HepG2 (cell line): ENCODE measurements at regions not wholly inside any gene's neighbourhood (a gene's known extent, or its start where the extent isn't known, plus 50 kb on each side); places are given as distances from the start of the nearest gene placed in this dataset.

Experiments
- ATAC-seq: fragments of 200-7000 bp; cut with Tn5 transposase; 3 replicates; pipeline ENCODE4 v1.9.1; 2020; ENCODE audit warnings: mild to moderate bottlenecking, moderate library complexity
- BruUV-seq: library from RNA; stranded (reverse); fragments of 400-500 nt; replicated peaks from 2 replicates; lab custom pipeline; 2021; lab: Mats Ljungman, UMichigan
- CTCF ChIA-PET: fragments of 300-600 bp; formaldehyde crosslinking; extraction: SDS; loops from one replicate; lab custom pipeline; 2021; ENCODE audit warnings: low total read pairs, inconsistent platforms, low intra/inter-chr PET ratio; lab: Yijun Ruan, JAX
- POLR2A ChIA-PET: fragments of 350-600 bp; sonication (Branson Sonifier 250); formaldehyde crosslinking; loops from one replicate; lab custom pipeline; 2020; ENCODE audit warnings: antibody characterized with exemption, inconsistent platforms; lab: Yijun Ruan, JAX
- DNase-seq: peaks from one replicate; pipeline ENCODE4 v3.0.0-alpha.2; 2015; ENCODE audit warnings: low spot score
- FAIRE-seq: peaks from 3 replicates; lab custom pipeline; 2011; peaks lifted over from hg19 to GRCh38; lab: Jason Lieb, UNC
- H2AFZ ChIP-seq: one replicate; pipeline ENCODE4 v1.6.1; 2011; ENCODE audit warnings: low read length, inconsistent platforms
- H3K27ac ChIP-seq: fragments of 300-600 bp; 3 replicates; pipeline ENCODE4 v1.8.0; 2011; ENCODE audit warnings: mixed run types, mild to moderate bottlenecking, mixed read lengths, low read length, inconsistent platforms; ENCODE audit not compliant: insufficient read depth; ENCODE audit errors: extremely low read length
- H3K27me3 ChIP-seq, 2 experiments: fragments of 200-600 bp in 1 of 2; 2 replicates in 1 of 2; 3 replicates in 1 of 2; pipeline versions ENCODE4 v1.6.0 to v1.8.0; 2011; ENCODE audit warnings: low read length in 2 of 2, mild to moderate bottlenecking in 2 of 2, moderate library complexity in 2 of 2, inconsistent platforms in 1 of 2; ENCODE audit not compliant: insufficient read depth in 2 of 2, control insufficient read depth in 1 of 2
- H3K36me3 ChIP-seq, 2 experiments: fragments of 200-600 bp in 1 of 2; replicated peaks in 1 of 2; 2 replicates in 1 of 2; 3 replicates in 1 of 2; pipeline versions ENCODE4 v1.5.1 to v1.8.0; 2011; ENCODE audit warnings: low read length in 2 of 2, inconsistent platforms in 1 of 2; ENCODE audit not compliant: insufficient read depth in 2 of 2, control insufficient read depth in 1 of 2
- H3K4me1 ChIP-seq: 2 replicates; pipeline ENCODE4 v1.5.1; 2012; ENCODE audit warnings: low read length, inconsistent platforms; ENCODE audit not compliant: insufficient read depth
- H3K4me2 ChIP-seq: 2 replicates; pipeline ENCODE4 v1.6.0; 2011; ENCODE audit warnings: low read depth, low read length, inconsistent platforms
- H3K4me3 ChIP-seq, 3 experiments: fragments of 200-600 bp in 1 of 3; sonication (generic), shearing (Covaris generic) in 1 of 3; replicated peaks in 1 of 3; 2 replicates each; pipeline ENCODE4 v1.5.1; 2011 to 2016; ENCODE audit warnings: low read length in 3 of 3, inconsistent platforms in 2 of 3, low read depth in 2 of 3, mild to moderate bottlenecking in 2 of 3, control low read depth in 1 of 3, mixed read lengths in 1 of 3; ENCODE audit not compliant: insufficient read depth in 1 of 3
- H3K79me2 ChIP-seq: one replicate; pipeline ENCODE4 v1.6.1; 2011; ENCODE audit warnings: low read length, inconsistent platforms; ENCODE audit not compliant: insufficient read depth
- H3K9ac ChIP-seq: 2 replicates; pipeline ENCODE4 v1.6.0; 2011; ENCODE audit warnings: mild to moderate bottlenecking, low read depth, low read length, inconsistent platforms; ENCODE audit not compliant: insufficient read depth
- H3K9me3 ChIP-seq: 2 replicates; pipeline ENCODE4 v1.5.1; 2012; ENCODE audit warnings: mild to moderate bottlenecking, low read length
- H4K20me1 ChIP-seq: 2 replicates; pipeline ENCODE4 v1.6.0; 2011; ENCODE audit warnings: inconsistent platforms, mild to moderate bottlenecking, low read length, moderate library complexity; ENCODE audit not compliant: insufficient read depth
- CEBPB ChIP-seq: IDR thresholded peaks from 2 replicates; pipeline ENCODE4 v1.6.1; 2011; ENCODE audit warnings: low read depth, low read length, improper control_type of control experiment, borderline replicate concordance
- ELK4 ChIP-seq: sonication (generic); formaldehyde crosslinking; IDR thresholded peaks from 2 replicates; pipeline ENCODE4 v1.9.0; 2021; ENCODE audit warnings: missing genetic modification reagents, borderline replicate concordance
- JARID2 ChIP-seq: sonication (generic); formaldehyde crosslinking; IDR thresholded peaks from 2 replicates; pipeline ENCODE4 v1.8.1; 2023; ENCODE audit warnings: missing genetic modification reagents, inconsistent platforms; ENCODE audit not compliant: insufficient replicate concordance
- NR1H2 ChIP-seq: sonication (generic); formaldehyde crosslinking; IDR thresholded peaks from 2 replicates; pipeline ENCODE4 v1.8.1; 2022; ENCODE audit warnings: low read depth, missing genetic modification reagents, borderline replicate concordance
- RORA ChIP-seq: sonication (generic); formaldehyde crosslinking; IDR thresholded peaks from 2 replicates; pipeline ENCODE4 v1.5.0; 2020; ENCODE audit warnings: mild to moderate bottlenecking, missing genetic modification reagents, moderate library complexity
- WGBS: methylation state at CpG from one replicate; pipeline ENCODE4 v1.1.6; 2017; ENCODE audit warnings: low lambda C conversion rate; 5-methylcytosine and 5-hydroxymethylcytosine counted together
- in situ Hi-C: cut with HindIII; loops from 2 replicates; pipeline ENCODE4 v1.10.0; 2017; ENCODE audit warnings: low pct_unique_long_range_greater_than_20kb; ENCODE audit not compliant: extremely low pct_ligation_motif_present
- intact Hi-C: fragments of 100-400 bp; cut with micrococcal nuclease; formaldehyde crosslinking; loops from one replicate; pipeline ENCODE4 v1.10.0; 2022; ENCODE audit not compliant: unreplicated experiment

GRCh38 chr2:30375915-30376314, 71.1 kb upstream of the LCLAT1 start:
- Histone ChIP-seq H3K79me2 (no peaks in the 10 kb centered on the region), H3K27me3 (no peaks in the 10 kb centered on the region), H3K9ac (no peak overlapping the region), H4K20me1 (no peaks in the 10 kb centered on the region), H3K36me3 (no peaks in the 10 kb centered on the region), H3K4me2 (no peak overlapping the region), H2AFZ (no peak overlapping the region), H3K4me1 (no peaks in the 10 kb centered on the region), H3K9me3 (no peaks in the 10 kb centered on the region), H3K4me3 (no peak overlapping the region), H3K27ac (no peak overlapping the region)
- no peak for ATAC-seq
- in situ Hi-C loops = no loop called here
- TF ChIP-seq ELK4 (CRISPR knock-in tag) = no peak
- TF ChIP-seq CEBPB = peak; percentile 56
- no peak for FAIRE-seq
- POLR2A ChIA-PET = no interaction called here
- no TSS peak for BruUV-seq
- DNase-seq = no peak
- intact Hi-C loops = no loop called here
- CTCF ChIA-PET = no interaction called here

DNA sequence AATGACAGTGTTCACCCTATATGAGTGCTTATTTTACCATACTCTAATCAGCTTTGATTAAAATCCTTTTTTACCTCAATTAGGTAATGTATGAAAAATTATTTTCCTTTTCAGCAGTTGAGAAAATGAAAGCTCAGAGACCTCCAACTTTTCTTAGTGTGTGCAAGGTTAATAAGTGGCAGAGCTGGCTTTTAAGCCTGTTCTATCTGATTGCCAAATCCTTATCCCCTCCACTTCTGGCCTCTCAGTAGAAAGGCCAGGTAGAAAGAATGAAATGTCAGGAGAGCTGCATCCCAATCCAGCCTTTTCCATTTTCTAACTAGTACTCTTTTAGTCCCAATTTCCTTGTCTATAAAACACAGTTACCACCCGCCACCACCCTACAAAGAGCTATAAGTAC, 67.6 kb upstream of the LCLAT1 start:
- ATAC-seq (no peak), DNase-seq (no peak), FAIRE-seq (no peak)
- H3K27me3 ChIP-seq = no peaks in the 10 kb centered on the region
- no peak overlapping the region for H3K4me2 ChIP-seq
- BruUV-seq = no TSS peak
- H3K4me1 ChIP-seq = no peaks in the 10 kb centered on the region
- H3K27ac ChIP-seq = no peak overlapping the region
- H3K79me2 ChIP-seq = no peaks in the 10 kb centered on the region
- H3K9me3 ChIP-seq = no peaks in the 10 kb centered on the region
- no peaks in the 10 kb centered on the region for H4K20me1 ChIP-seq
- in situ Hi-C loops (no loop called here), intact Hi-C loops (no loop called here)
- H3K36me3 ChIP-seq = no peaks in the 10 kb centered on the region
- CTCF ChIA-PET = no interaction called here
- 11% methylated on average over 1 of the region's 1 CpG for WGBS
- POLR2A ChIA-PET = no interaction called here
- no peak overlapping the region for H3K9ac ChIP-seq
- H2AFZ ChIP-seq = no peak overlapping the region
- TF ChIP-seq NR1H2 (CRISPR knock-in tag) (no peak), RORA (CRISPR knock-in tag) (no peak), JARID2 (no peak)
- no peak overlapping the region for H3K4me3 ChIP-seq
